WERI-Rb-1 (cell line): ENCODE measurements at regions not wholly inside any gene's neighbourhood (a gene's known extent, or its start where the extent isn't known, plus 50 kb on each side); places are given as distances from the start of the nearest gene placed in this dataset.

Experiments used
- DNase-seq: peaks from one replicate; pipeline ENCODE4 v3.0.0-alpha.2; 2020
- H3K27ac ChIP-seq: fragments of 250-450 bp; sonication (Bioruptor Pico); 2 replicates; pipeline ENCODE4 v1.5.1; 2020; ENCODE audit warnings: mild to moderate bottlenecking, moderate library complexity
- H3K27me3 ChIP-seq: fragments of 250-450 bp; sonication (Bioruptor Pico); 2 replicates; pipeline ENCODE4 v1.5.1; 2021; ENCODE audit warnings: mild to moderate bottlenecking, low read depth, moderate library complexity; ENCODE audit not compliant: insufficient read depth, severe bottlenecking
- H3K36me3 ChIP-seq: fragments of 250-450 bp; sonication (Bioruptor Pico); 2 replicates; pipeline ENCODE4 v1.5.1; 2020; ENCODE audit warnings: mild to moderate bottlenecking, moderate library complexity
- H3K4me3 ChIP-seq: 2 replicates; pipeline ENCODE4 v1.5.1; 2011; ENCODE audit warnings: low read depth, mild to moderate bottlenecking, control low read depth, low read length
- H3K9me3 ChIP-seq: fragments of 250-450 bp; sonication (Bioruptor Pico); 2 replicates; pipeline ENCODE4 v1.5.1; 2021; ENCODE audit warnings: mild to moderate bottlenecking, moderate library complexity; ENCODE audit not compliant: severe bottlenecking
- CTCF ChIP-seq: IDR thresholded peaks from 2 replicates; pipeline ENCODE4 v1.5.1; 2011; ENCODE audit warnings: low read depth, mild to moderate bottlenecking, control low read depth, inconsistent platforms, low read length

- Histone ChIP-seq H3K4me3 (no peak overlapping the region), H3K27me3 (no peaks in the 10 kb centered on the region), H3K9me3 (no peaks in the 10 kb centered on the region), H3K36me3 (no peaks in the 10 kb centered on the region), H3K27ac (no peak overlapping the region)
- no peak for DNase-seq
- no peak for TF ChIP-seq CTCF
Observed at GRCh38 chr1:194281376-194281775, 1095.0 kb upstream of the B3GALT2 start.

GRCh38 chr1:194280463-194280862 is 1094.0 kb upstream of the B3GALT2 start:
- no peaks in the 10 kb centered on the region for H3K36me3 ChIP-seq
- H3K9me3 ChIP-seq = no peaks in the 10 kb centered on the region
- no peak overlapping the region for H3K4me3 ChIP-seq
- no peak for DNase-seq
- no peaks in the 10 kb centered on the region for H3K27me3 ChIP-seq
- no peak for TF ChIP-seq CTCF
- no peak overlapping the region for H3K27ac ChIP-seq

GRCh38 chr1:194279975-194280374 is 1093.6 kb upstream of the B3GALT2 start:
- DNase-seq = no peak
- no peaks in the 10 kb centered on the region for H3K9me3 ChIP-seq
- H3K4me3 ChIP-seq = no peak overlapping the region
- no peak overlapping the region for H3K27ac ChIP-seq
- no peaks in the 10 kb centered on the region for H3K27me3 ChIP-seq
- TF ChIP-seq CTCF = no peak
- H3K36me3 ChIP-seq = no peaks in the 10 kb centered on the region

GRCh38 chr1:194277927-194278326 is 1091.5 kb upstream of the B3GALT2 start:
- no peak overlapping the region for H3K4me3 ChIP-seq
- no peak for TF ChIP-seq CTCF
- H3K27me3 ChIP-seq = no peaks in the 10 kb centered on the region
- H3K9me3 ChIP-seq = no peaks in the 10 kb centered on the region
- H3K27ac ChIP-seq = no peak overlapping the region
- no peaks in the 10 kb centered on the region for H3K36me3 ChIP-seq
- no peak for DNase-seq

- no peak for DNase-seq
- Histone ChIP-seq H3K9me3 (no peaks in the 10 kb centered on the region), H3K4me3 (no peak overlapping the region), H3K27me3 (no peaks in the 10 kb centered on the region), H3K27ac (no peak overlapping the region), H3K36me3 (no peaks in the 10 kb centered on the region)
- no peak for TF ChIP-seq CTCF
Observed at GRCh38 chr1:194273660-194274059, 1087.2 kb upstream of the B3GALT2 start.

- Histone ChIP-seq H3K9me3 (no peaks in the 10 kb centered on the region), H3K27ac (no peak overlapping the region), H3K36me3 (no peaks in the 10 kb centered on the region), H3K4me3 (no peak overlapping the region), H3K27me3 (no peaks in the 10 kb centered on the region)
- no peak for DNase-seq
- no peak for TF ChIP-seq CTCF
Observed at GRCh38 chr1:194268839-194269238, 1082.4 kb upstream of the B3GALT2 start.
